Panc1 (cell line): ENCODE measurements at regions not wholly inside any gene's neighbourhood (a gene's known extent, or its start where the extent isn't known, plus 50 kb on each side); places are given as distances from the start of the nearest gene placed in this dataset.

Experiments
- ATAC-seq: fragments of 200-7000 bp; cut with Tn5 transposase; 2 replicates; pipeline ENCODE4 v1.9.1; 2020; ENCODE audit warnings: mild to moderate bottlenecking, moderate library complexity
- BruUV-seq: library from RNA; stranded (reverse); fragments of 400-500 nt; replicated peaks from 2 replicates; lab custom pipeline; 2021; lab: Mats Ljungman, UMichigan
- CTCF ChIA-PET: fragments of 300-600 bp; sonication (Branson Sonifier 250); formaldehyde crosslinking; loops from one replicate; lab custom pipeline; 2022; ENCODE audit warnings: antibody characterized with exemption; lab: Charles Lee
- POLR2A ChIA-PET: fragments of 300-600 bp; sonication (Branson Sonifier 250); formaldehyde crosslinking; loops from one replicate; lab custom pipeline; 2022; ENCODE audit warnings: antibody characterized with exemption; lab: Charles Lee
- DNase-seq: peaks from one replicate; pipeline ENCODE4 v3.0.0-alpha.2; 2010; ENCODE audit warnings: low read depth, low spot score
- H3K27ac ChIP-seq: 2 replicates; pipeline ENCODE4 v1.5.1; 2011; ENCODE audit warnings: mild to moderate bottlenecking, low read length, inconsistent platforms
- H3K27me3 ChIP-seq: fragments of 200-500 bp; sonication (Bioruptor generic); 2 replicates; pipeline ENCODE4 v1.6.0; 2014; ENCODE audit warnings: low read length, inconsistent platforms; ENCODE audit not compliant: control insufficient read depth, insufficient read depth
- H3K36me3 ChIP-seq: fragments of 200-500 bp; sonication (Bioruptor generic); 2 replicates; pipeline ENCODE4 v1.5.1; 2014; ENCODE audit warnings: inconsistent platforms, mild to moderate bottlenecking, low read length, moderate library complexity; ENCODE audit not compliant: control insufficient read depth, insufficient read depth
- H3K4me1 ChIP-seq: 2 replicates; pipeline ENCODE4 v1.5.1; 2011; ENCODE audit warnings: inconsistent platforms, mild to moderate bottlenecking, low read length, moderate library complexity; ENCODE audit not compliant: control insufficient read depth, insufficient read depth
- H3K4me3 ChIP-seq, 2 experiments: 2 replicates each; pipeline ENCODE4 v1.5.1; 2011 to 2012; ENCODE audit warnings: low read depth in 2 of 2, low read length in 2 of 2, mild to moderate bottlenecking in 2 of 2, inconsistent platforms in 1 of 2, moderate library complexity in 1 of 2
- H3K9me3 ChIP-seq: fragments of 200-500 bp; sonication (Bioruptor generic); 2 replicates; pipeline ENCODE4 v1.5.1; 2014; ENCODE audit warnings: low read depth, mild to moderate bottlenecking, inconsistent platforms, low read length, moderate library complexity; ENCODE audit not compliant: control insufficient read depth, insufficient read depth
- CTCF ChIP-seq: fragments of 450-650 bp; IDR thresholded peaks from 2 replicates; pipeline ENCODE4 v1.5.1; 2017; ENCODE audit warnings: mild to moderate bottlenecking
- POLR2AphosphoS5 ChIP-seq: IDR thresholded peaks from 2 replicates; pipeline ENCODE4 v1.6.1; 2012; ENCODE audit warnings: mild to moderate bottlenecking, low read depth, low read length, moderate library complexity
- REST ChIP-seq, 2 experiments: IDR thresholded peaks; 2 replicates each; pipeline ENCODE4 v1.6.1; 2011 to 2012; ENCODE audit warnings: low read depth in 2 of 2, control low read depth in 1 of 2, low read length in 1 of 2, mild to moderate bottlenecking in 1 of 2, moderate library complexity in 1 of 2; ENCODE audit not compliant: insufficient read depth in 1 of 2
- SIN3A ChIP-seq: IDR thresholded peaks from 2 replicates; pipeline ENCODE4 v1.6.1; 2012; ENCODE audit warnings: low read depth, mild to moderate bottlenecking, low read length, moderate library complexity, borderline replicate concordance; ENCODE audit not compliant: insufficient read depth
- TCF7L2 ChIP-seq: IDR thresholded peaks from 2 replicates; pipeline ENCODE4 v1.6.1; 2011; ENCODE audit warnings: mild to moderate bottlenecking, low read depth, low read length, inconsistent platforms
- in situ Hi-C: cut with HindIII; loops from 2 replicates; pipeline ENCODE4 v1.10.0; 2016; ENCODE audit warnings: low sequenced_read_pairs, low pct_unique_long_range_greater_than_20kb
- intact Hi-C: fragments of 100-400 bp; cut with micrococcal nuclease; formaldehyde crosslinking; loops from one replicate; pipeline ENCODE4 v1.10.0; 2022; ENCODE audit not compliant: unreplicated experiment

- CTCF ChIA-PET: no interaction called here
- Histone ChIP-seq H3K4me3 (no peak overlapping the region), H3K27me3 (no peaks in the 10 kb centered on the region), H3K27ac (no peak overlapping the region), H3K9me3 (no peaks in the 10 kb centered on the region), H3K4me1 (no peaks in the 10 kb centered on the region), H3K36me3 (no peaks in the 10 kb centered on the region)
- ATAC-seq (no peak), DNase-seq (no peak)
- no peak for TF ChIP-seq REST (IDR thresholded peaks at IDR 0.05; ENCODE audit: insufficient read depth in 1 of 2, low read depth in 2 of 2, low read length in 1 of 2)
- TF ChIP-seq CTCF: no peak
- no peak for TF ChIP-seq POLR2AphosphoS5
- TF ChIP-seq TCF7L2: no peak
- TF ChIP-seq SIN3A: no peak
- in situ Hi-C loops (no loop called here), intact Hi-C loops (no loop called here)
- BruUV-seq: no TSS peak
- POLR2A ChIA-PET: no interaction called here
These were observed 53.0 kb downstream of the GADD45G start for GRCh38 chr9:89657765-89658164.

- ChIA-PET CTCF (no interaction called here), POLR2A (no interaction called here)
These were observed 53.6 kb downstream of the GADD45G start for GRCh38 chr9:89658401-89658800.

More at GRCh38 chr9:89658401-89658800, 53.6 kb downstream of the GADD45G start:
- ATAC-seq: no peak
- H3K36me3 ChIP-seq: no peaks in the 10 kb centered on the region
- TF ChIP-seq POLR2AphosphoS5 (no peak), TCF7L2 (no peak), REST (IDR thresholded peaks at IDR 0.05; ENCODE audit: insufficient read depth in 1 of 2, low read depth in 2 of 2, low read length in 1 of 2) (no peak), CTCF (no peak), SIN3A (no peak)
- H3K9me3 ChIP-seq: no peaks in the 10 kb centered on the region
- DNase-seq: no peak
- no TSS peak for BruUV-seq
- no peak overlapping the region for H3K4me3 ChIP-seq
- H3K27me3 ChIP-seq: no peaks in the 10 kb centered on the region
- intact Hi-C loops: no loop called here
- no peak overlapping the region for H3K27ac ChIP-seq
- no peaks in the 10 kb centered on the region for H3K4me1 ChIP-seq
- in situ Hi-C loops: no loop called here
